ENCODE measurements at regions not wholly inside any gene's neighbourhood (a gene's known extent, or its start where the extent isn't known, plus 50 kb on each side); places are given as distances from the start of the nearest gene placed in this dataset.

DNA sequence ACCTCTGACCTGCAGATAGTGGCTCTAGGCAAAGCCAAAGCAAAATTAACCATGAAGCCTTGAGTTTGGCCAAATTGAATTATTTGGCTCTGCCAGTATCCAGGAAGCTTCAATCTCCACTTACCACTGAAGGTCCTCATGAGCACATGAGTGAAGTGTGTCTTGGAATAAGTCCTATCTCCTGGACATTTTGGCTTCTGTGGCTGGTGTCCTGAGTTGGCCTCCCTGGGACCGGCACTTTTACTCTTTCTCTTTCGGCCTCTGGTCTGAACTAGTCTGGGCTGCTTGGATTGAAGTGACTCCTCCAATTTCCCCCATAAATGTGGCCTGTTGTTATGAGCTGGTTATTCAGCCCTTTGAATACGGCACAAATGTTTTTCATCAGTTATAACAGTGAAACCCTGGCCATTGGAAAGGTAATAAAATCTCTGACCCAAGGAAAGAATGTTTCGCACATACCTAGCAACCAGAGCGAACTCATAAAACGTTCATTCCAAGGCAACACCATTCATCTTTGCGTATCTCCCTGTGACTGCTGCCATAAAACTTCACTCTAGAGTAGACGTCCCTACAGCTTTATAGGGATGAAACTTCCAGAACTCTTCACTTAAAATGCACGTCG is 216.4 kb downstream of the LPIN1 start:
- TF ChIP-seq CTCF (IDR thresholded peaks at IDR 0.05) (no peak), POLR2A (IDR thresholded peaks at IDR 0.05) (no peak)
